H1 (cell line): ENCODE measurements at regions not wholly inside any gene's neighbourhood (a gene's known extent, or its start where the extent isn't known, plus 50 kb on each side); places are given as distances from the start of the nearest gene placed in this dataset.

Experiments
- CTCF ChIA-PET: fragments of 300-600 bp; sonication (Branson Sonifier 250); formaldehyde crosslinking; loops from one replicate; lab custom pipeline; 2021; ENCODE audit not compliant: partially characterized antibody; lab: Charles Lee
- POLR2A ChIA-PET: fragments of 300-600 bp; sonication (Branson Sonifier 250); formaldehyde crosslinking; loops from one replicate; lab custom pipeline; 2021; ENCODE audit warnings: inconsistent platforms; ENCODE audit not compliant: partially characterized antibody; lab: Charles Lee
- DNase-seq, 2 experiments: peaks; one replicate each; pipeline versions ENCODE4 v3.0.0 to v3.0.0-alpha.2; 2010 to 2022; ENCODE audit warnings: low spot score in 2 of 2, low read depth in 1 of 2, mixed read lengths in 1 of 2
- FAIRE-seq: peaks from 2 replicates; lab custom pipeline; 2011; peaks lifted over from hg19 to GRCh38; lab: Jason Lieb, UNC
- H2AFZ ChIP-seq: 2 replicates; pipeline ENCODE4 v1.8.1; 2012; ENCODE audit warnings: low read length, inconsistent platforms
- H2AK5ac ChIP-seq: 2 replicates; pipeline ENCODE4 v1.6.1; 2013; ENCODE audit warnings: low read depth, low read length
- H2BK120ac ChIP-seq: replicated peaks from 2 replicates; pipeline ENCODE3; 2013; ENCODE audit warnings: low read depth, low read length, inconsistent platforms
- H2BK12ac ChIP-seq: 2 replicates; pipeline ENCODE4 v1.6.1; 2013; ENCODE audit warnings: low read depth, low read length
- H2BK15ac ChIP-seq: 2 replicates; pipeline ENCODE4 v1.6.1; 2013; ENCODE audit warnings: low read length
- H2BK20ac ChIP-seq: 2 replicates; pipeline ENCODE4 v1.6.1; 2013; ENCODE audit warnings: low read length
- H2BK5ac ChIP-seq: 2 replicates; pipeline ENCODE4 v1.6.1; 2013; ENCODE audit warnings: low read depth, low read length
- H3K14ac ChIP-seq: 2 replicates; pipeline ENCODE4 v1.6.1; 2013; ENCODE audit warnings: inconsistent platforms; ENCODE audit not compliant: insufficient read length
- H3K18ac ChIP-seq: 2 replicates; pipeline ENCODE4 v1.6.1; 2013; ENCODE audit warnings: low read length; ENCODE audit errors: extremely low read depth
- H3K23ac ChIP-seq: 2 replicates; pipeline ENCODE4 v1.6.1; 2013; ENCODE audit warnings: inconsistent platforms; ENCODE audit not compliant: insufficient read length
- H3K23me2 ChIP-seq: 2 replicates; pipeline ENCODE4 v1.6.1; 2013; ENCODE audit warnings: low read depth, low read length
- H3K27ac ChIP-seq: 2 replicates; pipeline ENCODE4 v1.6.1; 2011; ENCODE audit warnings: low read depth, low read length, inconsistent platforms
- H3K27me3 ChIP-seq, 4 experiments: replicated peaks in 1 of 4; 1 replicate in 1 of 4; 2 replicates in 3 of 4; pipeline versions ENCODE4 v1.6.1 to v1.8.1; 2011 to 2013; ENCODE audit warnings: low read length in 3 of 4, mild to moderate bottlenecking in 3 of 4, inconsistent platforms in 2 of 4, mixed read lengths in 2 of 4, moderate library complexity in 1 of 4; ENCODE audit not compliant: control insufficient read depth in 3 of 4, insufficient read depth in 3 of 4; ENCODE audit errors: extremely low read depth in 1 of 4
- H3K36me3 ChIP-seq, 4 experiments: 2 replicates each; pipeline versions ENCODE4 v1.6.1 to v1.8.1; 2011 to 2013; ENCODE audit warnings: mild to moderate bottlenecking in 4 of 4, low read length in 3 of 4, moderate library complexity in 2 of 4, control low read depth in 1 of 4, inconsistent platforms in 1 of 4; ENCODE audit not compliant: insufficient read depth in 4 of 4, control insufficient read depth in 2 of 4
- H3K4ac ChIP-seq: replicated peaks from 2 replicates; pipeline ENCODE3; 2013; ENCODE audit warnings: low read length, low read depth, mixed read lengths, inconsistent platforms; ENCODE audit not compliant: insufficient read length
- H3K4me1 ChIP-seq, 4 experiments: replicated peaks in 1 of 4; 1 replicate in 1 of 4; 2 replicates in 3 of 4; pipeline versions ENCODE4 v1.6.1 to v1.8.1; 2011 to 2013; ENCODE audit warnings: low read length in 3 of 4, inconsistent platforms in 2 of 4, mixed read lengths in 1 of 4; ENCODE audit not compliant: insufficient read depth in 4 of 4, control insufficient read depth in 3 of 4
- H3K4me2 ChIP-seq, 2 experiments: 2 replicates each; pipeline versions ENCODE4 v1.6.1 to v1.8.1; 2011 to 2013; ENCODE audit warnings: low read depth in 2 of 2, low read length in 2 of 2, control low read depth in 1 of 2, inconsistent platforms in 1 of 2, mild to moderate bottlenecking in 1 of 2; ENCODE audit not compliant: insufficient read depth in 1 of 2
- H3K4me3 ChIP-seq, 4 experiments: fragments of 200-600, 300-600 bp in 1 of 4; sonication (generic), shearing (Covaris generic), sonication (Bioruptor Twin) in 1 of 4; 2 replicates each; pipeline versions ENCODE4 v1.5.1 to v1.8.1; 2011 to 2016; ENCODE audit warnings: low read length in 4 of 4, low read depth in 3 of 4, control low read depth in 2 of 4, inconsistent platforms in 2 of 4, mild to moderate bottlenecking in 2 of 4, mixed read lengths in 1 of 4, moderate library complexity in 1 of 4; ENCODE audit not compliant: insufficient read depth in 2 of 4; ENCODE audit errors: extremely low read depth in 1 of 4
- H3K56ac ChIP-seq: replicated peaks from 2 replicates; pipeline ENCODE3; 2013; ENCODE audit warnings: low read depth, mild to moderate bottlenecking, mixed read lengths, low read length, inconsistent platforms; ENCODE audit not compliant: insufficient read length
- H3K79me1 ChIP-seq: 2 replicates; pipeline ENCODE4 v1.6.1; 2013; ENCODE audit warnings: low read depth, low read length, control low read depth
- H3K79me2 ChIP-seq, 2 experiments: 2 replicates each; pipeline versions ENCODE4 v1.6.1 to v1.8.1; 2012 to 2013; ENCODE audit warnings: low read length in 2 of 2, mild to moderate bottlenecking in 2 of 2, inconsistent platforms in 1 of 2; ENCODE audit not compliant: insufficient read depth in 2 of 2, control insufficient read depth in 1 of 2
- H3K9ac ChIP-seq, 4 experiments: replicated peaks in 1 of 4; 1 replicate in 1 of 4; 2 replicates in 3 of 4; pipeline versions ENCODE4 v1.6.1 to v1.8.1; 2011 to 2013; ENCODE audit warnings: low read depth in 3 of 4, low read length in 3 of 4, control low read depth in 2 of 4, mild to moderate bottlenecking in 2 of 4, moderate library complexity in 2 of 4, inconsistent platforms in 1 of 4; ENCODE audit errors: extremely low read depth in 1 of 4
- H3K9me3 ChIP-seq, 2 experiments: 2 replicates each; pipeline versions ENCODE4 v1.6.1 to v1.8.1; 2012 to 2013; ENCODE audit warnings: mild to moderate bottlenecking in 2 of 2, moderate library complexity in 2 of 2, control low read depth in 1 of 2, inconsistent platforms in 1 of 2, low read depth in 1 of 2, low read length in 1 of 2, mixed read lengths in 1 of 2; ENCODE audit not compliant: insufficient read depth in 2 of 2
- H4K20me1 ChIP-seq, 2 experiments: replicated peaks in 1 of 2; 2 replicates each; pipeline versions ENCODE3 to v1.8.1; 2011 to 2013; ENCODE audit warnings: inconsistent platforms in 2 of 2, low read length in 2 of 2, mild to moderate bottlenecking in 1 of 2; ENCODE audit not compliant: insufficient read depth in 2 of 2, control insufficient read depth in 1 of 2
- H4K5ac ChIP-seq: 2 replicates; pipeline ENCODE4 v1.6.1; 2013; ENCODE audit warnings: low read length, low read depth, mixed read lengths, inconsistent platforms; ENCODE audit not compliant: insufficient read length
- H4K8ac ChIP-seq: 2 replicates; pipeline ENCODE4 v1.8.0; 2013; ENCODE audit warnings: mild to moderate bottlenecking, moderate library complexity, low read length, inconsistent platforms; ENCODE audit not compliant: insufficient read depth; ENCODE audit errors: extremely low read depth
- H4K91ac ChIP-seq: replicated peaks from 2 replicates; pipeline ENCODE3; 2013; ENCODE audit warnings: low read length, mixed read lengths, inconsistent platforms; ENCODE audit not compliant: insufficient read length
- ASH2L ChIP-seq: fragments of 200-600, 300-600 bp; sonication (generic); IDR thresholded peaks from one replicate; pipeline ENCODE4 v1.7.1; 2017; ENCODE audit warnings: low read length
- POLR2A ChIP-seq, 2 experiments: IDR thresholded peaks; 1 replicate in 1 of 2; 2 replicates in 1 of 2; pipeline ENCODE4 v1.6.1; 2011; ENCODE audit warnings: low read depth in 2 of 2, low read length in 2 of 2, mild to moderate bottlenecking in 2 of 2; ENCODE audit errors: control extremely low read depth in 1 of 2
- POU5F1 ChIP-seq: IDR thresholded peaks from 2 replicates; pipeline ENCODE4 v1.6.1; 2011; ENCODE audit warnings: low read depth, mild to moderate bottlenecking, low read length, moderate library complexity
- RAD21 ChIP-seq, 2 experiments: IDR thresholded peaks in 1 of 2; conservative IDR thresholded peaks in 1 of 2; 2 replicates each; pipeline ENCODE4 v1.6.1; 2011; ENCODE audit warnings: low read depth in 2 of 2, low read length in 2 of 2, improper control_type of control experiment in 1 of 2, inconsistent platforms in 1 of 2, mild to moderate bottlenecking in 1 of 2, moderate library complexity in 1 of 2
- RBBP5 ChIP-seq: IDR thresholded peaks from 2 replicates; pipeline ENCODE4 v1.7.1; 2012; ENCODE audit warnings: low read depth, mild to moderate bottlenecking, inconsistent platforms, low read length, moderate library complexity, borderline replicate concordance
- SRF ChIP-seq: IDR thresholded peaks from 2 replicates; pipeline ENCODE4 v1.6.1; 2011; ENCODE audit warnings: mild to moderate bottlenecking, low read depth, low read length, moderate library complexity
- WGBS, 2 experiments: shearing (Covaris generic) in 1 of 2; methylation state at CpG; one replicate each; pipeline versions ENCODE4 v1.1.6 to v1.1.7; 2013 to 2015; ENCODE audit warnings: low lambda C conversion rate in 2 of 2, mixed read lengths in 2 of 2, inconsistent platforms in 1 of 2, low coverage in 1 of 2, missing lambda C conversion rate in 1 of 2; ENCODE audit not compliant: insufficient replicate concordance in 2 of 2, insufficient coverage in 1 of 2, insufficient read length in 1 of 2; ENCODE audit errors: extremely low coverage in 1 of 2, missing lambda C conversion rate in 1 of 2; 5-methylcytosine and 5-hydroxymethylcytosine counted together
- TF ChIP-seq, protein P1 (sequence below): IDR thresholded peaks from 2 replicates; pipeline ENCODE4 v1.6.1; 2012; ENCODE audit warnings: inconsistent platforms

DNA sequence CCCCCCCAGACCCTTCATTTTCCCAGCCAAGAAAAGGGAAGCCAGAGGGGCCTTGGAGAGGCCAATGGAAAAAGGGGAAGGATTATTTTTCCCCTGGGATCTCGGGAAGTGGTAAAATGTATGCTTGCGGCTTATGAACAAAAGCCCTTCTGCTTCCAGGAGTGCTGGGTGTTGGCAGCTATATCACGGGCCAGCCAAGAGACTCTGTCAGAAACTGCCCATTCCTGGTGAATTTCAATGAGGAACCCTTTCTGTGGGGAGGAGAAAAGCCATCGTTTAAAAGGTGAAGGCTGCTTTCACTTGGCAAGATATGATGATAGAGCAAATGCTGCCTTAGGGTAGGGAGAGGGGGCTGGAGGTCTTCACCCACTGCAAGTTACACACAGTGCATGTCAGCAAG, 69.7 kb upstream of the ZC3H12A start:
- Histone ChIP-seq H3K27ac (no peak overlapping the region), H2AK5ac (no peak overlapping the region), H4K8ac (no peak overlapping the region), H4K20me1 (no peaks in the 10 kb centered on the region), H3K9me3 (no peaks in the 10 kb centered on the region), H2BK15ac (no peak overlapping the region), H3K36me3 (no peaks in the 10 kb centered on the region), H3K79me2 (no peaks in the 10 kb centered on the region), H2BK20ac (no peak overlapping the region), H3K4me2 (no peak overlapping the region), H3K18ac (no peak overlapping the region), H2BK12ac (no peak overlapping the region), H3K56ac (no peak overlapping the region), H3K27me3 (no peaks in the 10 kb centered on the region; a peak in 1 of 7 replicates), H3K4ac (no peak overlapping the region), H3K23me2 (no peaks in the 10 kb centered on the region), H4K91ac (no peak overlapping the region), H4K5ac (no peak overlapping the region), H3K9ac (no peak overlapping the region), H3K14ac (no peak overlapping the region), H3K79me1 (no peaks in the 10 kb centered on the region; the same call in 1 of the 2 replicates), H2BK5ac (no peak overlapping the region), H3K23ac (no peak overlapping the region), H2BK120ac (no peak overlapping the region), H3K4me3 (no peak overlapping the region), H2AFZ (no peak overlapping the region), H3K4me1 (no peaks in the 10 kb centered on the region)
- WGBS, 2 experiments, result 84% methylated on average over 4 of the region's 4 CpGs; no CpG with 5 or more reads in 1 of the 2 experiments
- no peak for TF ChIP-seq POU5F1
- TF ChIP-seq RAD21 (IDR thresholded peaks at IDR 0.05 in 1 of 2, conservative IDR thresholded peaks at IDR 0.05 in 1 of 2; ENCODE audit: low read depth in 2 of 2, low read length in 2 of 2), result no peak
- TF ChIP-seq POLR2A (IDR thresholded peaks at IDR 0.05; ENCODE audit: control extremely low read depth in 1 of 2, low read depth in 2 of 2, low read length in 2 of 2), result no peak
- TF ChIP-seq SRF, result no peak
- no peak for TF ChIP-seq RBBP5
- TF ChIP-seq, protein P1, sequence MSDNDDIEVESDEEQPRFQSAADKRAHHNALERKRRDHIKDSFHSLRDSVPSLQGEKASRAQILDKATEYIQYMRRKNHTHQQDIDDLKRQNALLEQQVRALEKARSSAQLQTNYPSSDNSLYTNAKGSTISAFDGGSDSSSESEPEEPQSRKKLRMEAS, result no peak
- no peak for TF ChIP-seq ASH2L
- ChIA-PET POLR2A (no interaction called here), CTCF (interaction anchor here (0.9 to 1.3 kb wide), 3 partner anchors 9 to 60 kb away, joined by 3 to 8 read pairs (median 4); no protein-coding TSS in a partner anchor)
- DNase-seq (no peak), FAIRE-seq (no peak)
